Panc1 (cell line): ENCODE measurements at regions not wholly inside any gene's neighbourhood (a gene's known extent, or its start where the extent isn't known, plus 50 kb on each side); places are given as distances from the start of the nearest gene placed in this dataset.

Experiments
- POLR2AphosphoS5 ChIP-seq: IDR thresholded peaks from 2 replicates; pipeline ENCODE4 v1.6.1; 2012; ENCODE audit warnings: mild to moderate bottlenecking, low read depth, low read length, moderate library complexity
- TF ChIP-seq, protein P1 (sequence below): fragments of 450-650 bp; IDR thresholded peaks from 2 replicates; pipeline ENCODE4 v1.5.1; 2017; ENCODE audit warnings: mild to moderate bottlenecking

DNA sequence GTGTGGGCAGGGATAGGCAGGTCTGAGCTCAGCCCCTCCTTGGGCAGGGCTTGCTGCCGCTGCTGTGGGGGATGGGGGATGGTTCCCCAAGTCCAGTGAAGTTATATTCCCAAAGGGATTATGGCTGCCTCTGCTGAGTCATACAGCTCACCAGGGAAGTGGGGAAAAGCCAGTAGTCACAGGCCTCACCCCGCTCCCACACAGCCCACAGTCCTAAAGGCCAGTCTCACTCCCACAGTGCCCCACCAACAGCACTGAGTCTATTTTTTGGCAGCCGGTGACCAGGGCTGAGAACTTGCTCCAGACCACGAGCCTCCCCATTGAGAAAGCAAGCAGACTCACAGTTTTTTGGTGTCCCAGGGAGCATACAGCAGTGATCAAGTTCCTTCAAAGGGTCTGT lies 173.3 kb downstream of the OSR1 start:
- no peak for TF ChIP-seq POLR2AphosphoS5
- TF ChIP-seq, protein P1, sequence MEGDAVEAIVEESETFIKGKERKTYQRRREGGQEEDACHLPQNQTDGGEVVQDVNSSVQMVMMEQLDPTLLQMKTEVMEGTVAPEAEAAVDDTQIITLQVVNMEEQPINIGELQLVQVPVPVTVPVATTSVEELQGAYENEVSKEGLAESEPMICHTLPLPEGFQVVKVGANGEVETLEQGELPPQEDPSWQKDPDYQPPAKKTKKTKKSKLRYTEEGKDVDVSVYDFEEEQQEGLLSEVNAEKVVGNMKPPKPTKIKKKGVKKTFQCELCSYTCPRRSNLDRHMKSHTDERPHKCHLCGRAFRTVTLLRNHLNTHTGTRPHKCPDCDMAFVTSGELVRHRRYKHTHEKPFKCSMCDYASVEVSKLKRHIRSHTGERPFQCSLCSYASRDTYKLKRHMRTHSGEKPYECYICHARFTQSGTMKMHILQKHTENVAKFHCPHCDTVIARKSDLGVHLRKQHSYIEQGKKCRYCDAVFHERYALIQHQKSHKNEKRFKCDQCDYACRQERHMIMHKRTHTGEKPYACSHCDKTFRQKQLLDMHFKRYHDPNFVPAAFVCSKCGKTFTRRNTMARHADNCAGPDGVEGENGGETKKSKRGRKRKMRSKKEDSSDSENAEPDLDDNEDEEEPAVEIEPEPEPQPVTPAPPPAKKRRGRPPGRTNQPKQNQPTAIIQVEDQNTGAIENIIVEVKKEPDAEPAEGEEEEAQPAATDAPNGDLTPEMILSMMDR: no peak
